ENCODE measurements at regions not wholly inside any gene's neighbourhood (a gene's known extent, or its start where the extent isn't known, plus 50 kb on each side); places are given as distances from the start of the nearest gene placed in this dataset.
A peak's percentile ranks its signal among the peaks of the same experiment; 100 is the strongest.

DNA sequence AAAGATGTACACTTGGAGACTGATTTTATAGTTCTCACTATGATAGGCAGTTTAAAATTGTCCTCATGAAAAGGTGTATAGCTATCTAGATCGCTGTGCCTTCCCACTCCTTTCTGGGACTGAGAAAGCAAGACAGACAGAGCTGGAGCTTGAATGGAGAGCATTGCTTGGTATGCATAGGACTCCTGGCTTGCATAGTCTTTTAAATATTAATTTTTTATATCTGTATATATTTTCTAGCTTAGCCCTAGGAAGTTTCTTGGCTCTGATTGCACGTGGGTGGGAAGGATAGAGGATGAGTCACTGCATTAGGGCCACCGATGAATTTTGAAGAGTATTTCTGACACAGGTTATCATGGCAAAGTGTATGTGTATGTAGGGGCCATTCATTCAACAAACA lies 150.0 kb upstream of the SPACA1 start:
- no peak overlapping the region for H3K27ac ChIP-seq (ENCODE audit: low read depth, low read length)
- H3K18ac ChIP-seq (ENCODE audit: low read length): no peak overlapping the region
- H2BK5ac ChIP-seq (ENCODE audit: low read depth, low read length, poor library complexity): no peak overlapping the region
- no peak overlapping the region for H4K12ac ChIP-seq (ENCODE audit: low read depth, low read length)
- no peaks in the 10 kb centered on the region for H3K36me3 ChIP-seq (ENCODE audit: control insufficient read depth in 1 of 2, insufficient read depth in 2 of 2, low read length in 2 of 2)
- no peaks in the 10 kb centered on the region for H3K27me3 ChIP-seq (ENCODE audit: insufficient read depth, low read length)
- no peak overlapping the region for H3K4ac ChIP-seq (ENCODE audit: low read depth, low read length)
- no peak overlapping the region for H2BK120ac ChIP-seq (ENCODE audit: insufficient read depth, low read length, poor library complexity)
- H2AFZ ChIP-seq (ENCODE audit: insufficient read depth, low read length, poor library complexity): no peak overlapping the region
- no peak overlapping the region for H3K23ac ChIP-seq (ENCODE audit: low read length)
- no peaks in the 10 kb centered on the region for H3K79me1 ChIP-seq (ENCODE audit: low read length)
- H3K4me1 ChIP-seq (ENCODE audit: control insufficient read depth in 1 of 2, insufficient read depth in 2 of 2, low read length in 2 of 2): no peaks in the 10 kb centered on the region
- no peaks in the 10 kb centered on the region for H3K79me2 ChIP-seq (ENCODE audit: control insufficient read depth, insufficient read depth, low read length, poor library complexity)
- no peak overlapping the region for H2AK5ac ChIP-seq (ENCODE audit: low read length)
- DNase-seq: peak in 1 of 2 donors; percentile 7
- H3K4me3 ChIP-seq (ENCODE audit: low read depth, low read length): no peak overlapping the region
- H3K4me2 ChIP-seq (ENCODE audit: low read length): no peak overlapping the region
- no peak overlapping the region for H3K14ac ChIP-seq (ENCODE audit: low read length)
- no CpG with 5 or more reads among the region's 3 CpGs for WGBS (ENCODE audit: extremely low coverage, insufficient coverage, insufficient read length)
- no peak overlapping the region for H4K91ac ChIP-seq (ENCODE audit: low read depth, low read length)
- no peak overlapping the region for H2BK12ac ChIP-seq (ENCODE audit: low read length)
- no peaks in the 10 kb centered on the region for H3K9me3 ChIP-seq (ENCODE audit: insufficient read depth, low read depth, low read length)
- H3K9ac ChIP-seq (ENCODE audit: low read length): no peak overlapping the region
- H4K8ac ChIP-seq (ENCODE audit: low read depth, low read length): no peak overlapping the region

DNA sequence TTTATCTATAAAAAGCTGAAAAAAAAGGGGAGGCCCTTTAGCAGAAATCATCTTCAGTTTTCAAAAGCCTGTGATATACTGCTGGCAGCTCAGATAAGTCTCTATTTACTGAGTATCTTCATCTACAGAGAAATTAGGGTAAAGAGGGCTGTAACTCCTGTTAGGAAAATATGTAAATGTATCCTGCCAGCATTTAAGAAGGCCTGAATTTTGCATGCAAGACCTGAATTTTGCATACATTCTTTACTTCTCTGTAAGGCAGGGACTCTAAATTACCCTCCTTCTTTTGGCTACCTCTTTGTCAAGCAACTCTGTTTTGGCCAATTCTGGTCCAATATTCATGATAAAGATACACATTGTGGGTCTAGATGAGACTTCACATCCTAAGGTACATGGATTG lies 150.6 kb upstream of the SPACA1 start:
- H2AK5ac ChIP-seq (ENCODE audit: low read length): no peak overlapping the region
- no peaks in the 10 kb centered on the region for H3K79me1 ChIP-seq (ENCODE audit: low read length)
- H3K14ac ChIP-seq (ENCODE audit: low read length): no peak overlapping the region
- H3K18ac ChIP-seq (ENCODE audit: low read length): no peak overlapping the region
- no peaks in the 10 kb centered on the region for H3K9me3 ChIP-seq (ENCODE audit: insufficient read depth, low read depth, low read length)
- no peak overlapping the region for H2BK12ac ChIP-seq (ENCODE audit: low read length)
- no peak overlapping the region for H4K8ac ChIP-seq (ENCODE audit: low read depth, low read length)
- H3K4me1 ChIP-seq (ENCODE audit: control insufficient read depth in 1 of 2, insufficient read depth in 2 of 2, low read length in 2 of 2): no peaks in the 10 kb centered on the region
- no peaks in the 10 kb centered on the region for H3K79me2 ChIP-seq (ENCODE audit: control insufficient read depth, insufficient read depth, low read length, poor library complexity)
- no peak for DNase-seq
- H3K36me3 ChIP-seq (ENCODE audit: control insufficient read depth in 1 of 2, insufficient read depth in 2 of 2, low read length in 2 of 2): no peaks in the 10 kb centered on the region
- H3K27ac ChIP-seq (ENCODE audit: low read depth, low read length): no peak overlapping the region
- H3K4me2 ChIP-seq (ENCODE audit: low read length): no peak overlapping the region
- H2BK5ac ChIP-seq (ENCODE audit: low read depth, low read length, poor library complexity): no peak overlapping the region
- no peak overlapping the region for H3K9ac ChIP-seq (ENCODE audit: low read length)
- no peak overlapping the region for H4K12ac ChIP-seq (ENCODE audit: low read depth, low read length)
- no peaks in the 10 kb centered on the region for H3K27me3 ChIP-seq (ENCODE audit: insufficient read depth, low read length)
- no peak overlapping the region for H2BK120ac ChIP-seq (ENCODE audit: insufficient read depth, low read length, poor library complexity)
- no peak overlapping the region for H3K4me3 ChIP-seq (ENCODE audit: low read depth, low read length)
- H3K23ac ChIP-seq (ENCODE audit: low read length): no peak overlapping the region
- no peak overlapping the region for H4K91ac ChIP-seq (ENCODE audit: low read depth, low read length)
- H3K4ac ChIP-seq (ENCODE audit: low read depth, low read length): no peak overlapping the region
- no peak overlapping the region for H2AFZ ChIP-seq (ENCODE audit: insufficient read depth, low read length, poor library complexity)

DNA sequence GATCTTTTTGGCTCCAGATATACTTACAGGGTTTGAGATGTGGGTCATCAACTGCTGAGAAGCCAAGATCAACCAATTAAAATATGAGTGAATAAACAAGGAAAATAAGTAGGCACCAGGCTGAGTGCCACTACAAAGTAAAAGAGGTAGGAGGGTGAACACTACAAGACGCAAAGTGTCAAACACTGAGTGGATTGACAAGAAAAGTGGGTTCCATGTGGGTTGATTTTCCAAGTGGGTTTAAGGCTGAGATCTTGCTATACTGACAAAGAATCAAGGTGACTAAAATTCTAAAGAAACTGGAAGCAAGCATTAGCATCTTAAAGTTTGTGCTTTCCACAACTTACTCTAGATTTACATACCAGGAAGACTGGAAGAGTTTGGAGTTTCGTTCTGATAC lies 160.4 kb upstream of the SPACA1 start:
- no peaks in the 10 kb centered on the region for H3K4me1 ChIP-seq (ENCODE audit: control insufficient read depth in 1 of 2, insufficient read depth in 2 of 2, low read length in 2 of 2)
- no CpG with 5 or more reads among the region's 2 CpGs for WGBS (ENCODE audit: extremely low coverage, insufficient coverage, insufficient read length)
- no peak overlapping the region for H3K27ac ChIP-seq (ENCODE audit: low read depth, low read length)
- H2AK5ac ChIP-seq (ENCODE audit: low read length): no peak overlapping the region
- H3K14ac ChIP-seq (ENCODE audit: low read length): no peak overlapping the region
- no peak overlapping the region for H2BK120ac ChIP-seq (ENCODE audit: insufficient read depth, low read length, poor library complexity)
- no peak overlapping the region for H3K4me2 ChIP-seq (ENCODE audit: low read length)
- H2BK12ac ChIP-seq (ENCODE audit: low read length): no peak overlapping the region
- no peak overlapping the region for H2BK5ac ChIP-seq (ENCODE audit: low read depth, low read length, poor library complexity)
- H3K36me3 ChIP-seq (ENCODE audit: control insufficient read depth in 1 of 2, insufficient read depth in 2 of 2, low read length in 2 of 2): no peaks in the 10 kb centered on the region
- no peak overlapping the region for H3K23ac ChIP-seq (ENCODE audit: low read length)
- H3K4ac ChIP-seq (ENCODE audit: low read depth, low read length): no peak overlapping the region
- no peak overlapping the region for H4K8ac ChIP-seq (ENCODE audit: low read depth, low read length)
- no peaks in the 10 kb centered on the region for H3K79me2 ChIP-seq (ENCODE audit: control insufficient read depth, insufficient read depth, low read length, poor library complexity)
- H2AFZ ChIP-seq (ENCODE audit: insufficient read depth, low read length, poor library complexity): no peak overlapping the region
- H3K9ac ChIP-seq (ENCODE audit: low read length): no peak overlapping the region
- no peak overlapping the region for H4K12ac ChIP-seq (ENCODE audit: low read depth, low read length)
- H3K79me1 ChIP-seq (ENCODE audit: low read length): no peaks in the 10 kb centered on the region
- H3K18ac ChIP-seq (ENCODE audit: low read length): no peak overlapping the region
- no peak for DNase-seq
- no peak overlapping the region for H4K91ac ChIP-seq (ENCODE audit: low read depth, low read length)
- H3K4me3 ChIP-seq (ENCODE audit: low read depth, low read length): no peak overlapping the region
- H3K27me3 ChIP-seq (ENCODE audit: insufficient read depth, low read length): no peaks in the 10 kb centered on the region
- H3K9me3 ChIP-seq (ENCODE audit: insufficient read depth, low read depth, low read length): no peaks in the 10 kb centered on the region

DNA sequence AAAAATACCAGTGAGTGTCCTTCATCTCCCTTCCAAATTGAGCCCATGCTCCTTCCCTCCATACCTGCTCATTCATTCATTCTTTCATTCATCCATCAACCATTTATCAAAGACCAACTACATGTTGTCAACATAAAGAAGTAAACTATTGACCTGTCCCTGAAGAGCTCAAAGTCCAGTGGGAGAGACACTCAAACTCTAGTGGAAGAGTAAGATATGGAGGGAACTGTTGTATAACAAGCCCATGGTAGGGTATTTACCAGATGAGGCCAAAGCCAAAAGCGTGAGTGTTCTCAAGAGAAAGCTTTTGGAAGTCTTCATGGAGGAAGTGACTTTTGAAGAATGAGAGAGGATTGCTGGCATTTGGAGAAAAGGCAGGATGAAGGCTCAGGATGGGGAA lies 163.4 kb upstream of the SPACA1 start:
- no peak overlapping the region for H2AK5ac ChIP-seq (ENCODE audit: low read length)

More for the DNA sequence above, 163.4 kb upstream of the SPACA1 start:
- WGBS (ENCODE audit: extremely low coverage, insufficient coverage, insufficient read length): no CpG with 5 or more reads among the region's 1 CpG
- H3K27ac ChIP-seq (ENCODE audit: low read depth, low read length): no peak overlapping the region
- H3K4ac ChIP-seq (ENCODE audit: low read depth, low read length): no peak overlapping the region
- H3K4me3 ChIP-seq (ENCODE audit: low read depth, low read length): no peak overlapping the region
- no peaks in the 10 kb centered on the region for H3K27me3 ChIP-seq (ENCODE audit: insufficient read depth, low read length)
- H2AFZ ChIP-seq (ENCODE audit: insufficient read depth, low read length, poor library complexity): no peak overlapping the region
- no peak overlapping the region for H4K12ac ChIP-seq (ENCODE audit: low read depth, low read length)
- H3K4me1 ChIP-seq (ENCODE audit: control insufficient read depth in 1 of 2, insufficient read depth in 2 of 2, low read length in 2 of 2): no peaks in the 10 kb centered on the region
- H3K23ac ChIP-seq (ENCODE audit: low read length): no peak overlapping the region
- no peak overlapping the region for H3K9ac ChIP-seq (ENCODE audit: low read length)
- no peaks in the 10 kb centered on the region for H3K79me1 ChIP-seq (ENCODE audit: low read length)
- H3K79me2 ChIP-seq (ENCODE audit: control insufficient read depth, insufficient read depth, low read length, poor library complexity): no peaks in the 10 kb centered on the region
- H4K91ac ChIP-seq (ENCODE audit: low read depth, low read length): no peak overlapping the region
- H3K14ac ChIP-seq (ENCODE audit: low read length): no peak overlapping the region
- DNase-seq: no peak
- H2BK5ac ChIP-seq (ENCODE audit: low read depth, low read length, poor library complexity): no peak overlapping the region
- no peaks in the 10 kb centered on the region for H3K9me3 ChIP-seq (ENCODE audit: insufficient read depth, low read depth, low read length)
- H2BK120ac ChIP-seq (ENCODE audit: insufficient read depth, low read length, poor library complexity): no peak overlapping the region
- H4K8ac ChIP-seq (ENCODE audit: low read depth, low read length): no peak overlapping the region
- H3K36me3 ChIP-seq (ENCODE audit: control insufficient read depth in 1 of 2, insufficient read depth in 2 of 2, low read length in 2 of 2): no peaks in the 10 kb centered on the region
- no peak overlapping the region for H3K4me2 ChIP-seq (ENCODE audit: low read length)
- H2BK12ac ChIP-seq (ENCODE audit: low read length): no peak overlapping the region
- H3K18ac ChIP-seq (ENCODE audit: low read length): no peak overlapping the region
